ACC112 (cell line): ENCODE measurements at regions not wholly inside any gene's neighbourhood (a gene's known extent, or its start where the extent isn't known, plus 50 kb on each side); places are given as distances from the start of the nearest gene placed in this dataset.

Source experiments
- H2AFZ ChIP-seq: fragments of 200-600 bp; sonication (generic); one replicate; pipeline ENCODE4 v1.6.0; 2017; ENCODE audit warnings: antibody characterized with exemption, low read length; ENCODE audit not compliant: unreplicated experiment
- H3K27ac ChIP-seq: fragments of 200-600 bp; sonication (generic); 2 replicates; pipeline ENCODE4 v1.5.1; 2014; ENCODE audit warnings: low read depth, mild to moderate bottlenecking, antibody characterized with exemption, low read length, moderate library complexity
- H3K27me3 ChIP-seq: fragments of 200-600 bp; sonication (generic); 2 replicates; pipeline ENCODE4 v1.6.1; 2014; ENCODE audit warnings: mild to moderate bottlenecking, antibody characterized with exemption, low read length, moderate library complexity, mixed read lengths; ENCODE audit not compliant: insufficient read depth
- H3K36me3 ChIP-seq: fragments of 200-600 bp; sonication (generic); 2 replicates; pipeline ENCODE4 v1.6.1; 2016; ENCODE audit warnings: mild to moderate bottlenecking, antibody characterized with exemption, low read length, moderate library complexity, mixed read lengths; ENCODE audit not compliant: insufficient read depth
- H3K4me1 ChIP-seq: fragments of 200-600 bp; sonication (generic); one replicate; pipeline ENCODE4 v1.6.1; 2016; ENCODE audit warnings: low read length, mixed read lengths; ENCODE audit not compliant: insufficient read depth, unreplicated experiment, control insufficient read depth
- H3K4me3 ChIP-seq: fragments of 200-600 bp; sonication (generic); 2 replicates; pipeline ENCODE4 v1.5.1; 2014; ENCODE audit warnings: mild to moderate bottlenecking, low read depth, low read length
- H3K79me2 ChIP-seq: fragments of 200-600 bp; sonication (generic); one replicate; pipeline ENCODE4 v1.6.0; 2016; ENCODE audit warnings: low read length; ENCODE audit not compliant: control insufficient read depth, unreplicated experiment, insufficient read depth

- Histone ChIP-seq H3K27me3 (peaks cover 3% of the 10 kb centered on the region; the same call in 1 of the 2 replicates), H3K27ac (no peak overlapping the region), H3K36me3 (no peaks in the 10 kb centered on the region), H2AFZ (no peak overlapping the region), H3K4me3 (no peak overlapping the region), H3K4me1 (no peaks in the 10 kb centered on the region), H3K79me2 (no peaks in the 10 kb centered on the region)
Observed at GRCh38 chr2:104690255-104690984, 163.5 kb upstream of the POU3F3 start.

- Histone ChIP-seq H3K79me2 (no peaks in the 10 kb centered on the region), H3K4me3 (no peak overlapping the region), H3K27ac (no peak overlapping the region), H3K36me3 (no peaks in the 10 kb centered on the region), H3K27me3 (peaks cover 50% of the 10 kb centered on the region), H2AFZ (no peak overlapping the region), H3K4me1 (no peaks in the 10 kb centered on the region)
Observed at GRCh38 chr2:104698276-104698675, 155.6 kb upstream of the POU3F3 start.

GRCh38 chr2:104701411-104701911, 152.5 kb upstream of the POU3F3 start:
- Histone ChIP-seq H3K27me3 (peaks cover 75% of the 10 kb centered on the region), H3K36me3 (no peaks in the 10 kb centered on the region), H3K27ac (no peak overlapping the region), H3K79me2 (no peaks in the 10 kb centered on the region), H2AFZ (no peak overlapping the region), H3K4me1 (no peaks in the 10 kb centered on the region), H3K4me3 (no peak overlapping the region)

GRCh38 chr2:104702031-104702850, 151.7 kb upstream of the POU3F3 start:
- Histone ChIP-seq H3K36me3 (no peaks in the 10 kb centered on the region), H3K4me1 (no peaks in the 10 kb centered on the region), H3K4me3 (no peak overlapping the region), H3K27ac (no peak overlapping the region), H3K79me2 (no peaks in the 10 kb centered on the region), H3K27me3 (peaks cover 74% of the 10 kb centered on the region), H2AFZ (no peak overlapping the region)

GRCh38 chr2:104703669-104704068, 150.2 kb upstream of the POU3F3 start:
- no peak overlapping the region for H3K4me3 ChIP-seq
- H3K79me2 ChIP-seq, result no peaks in the 10 kb centered on the region
- H3K27me3 ChIP-seq, result peaks cover 61% of the 10 kb centered on the region
- H2AFZ ChIP-seq, result no peak overlapping the region
- H3K36me3 ChIP-seq, result no peaks in the 10 kb centered on the region
- H3K4me1 ChIP-seq, result no peaks in the 10 kb centered on the region
- H3K27ac ChIP-seq, result no peak overlapping the region

- H3K36me3 ChIP-seq, result no peaks in the 10 kb centered on the region
- no peak overlapping the region for H3K4me3 ChIP-seq
- peaks cover 55% of the 10 kb centered on the region for H3K27me3 ChIP-seq
- no peak overlapping the region for H3K27ac ChIP-seq
- no peaks in the 10 kb centered on the region for H3K4me1 ChIP-seq
- no peaks in the 10 kb centered on the region for H3K79me2 ChIP-seq
- no peak overlapping the region for H2AFZ ChIP-seq
Observed at GRCh38 chr2:104704496-104705245, 149.2 kb upstream of the POU3F3 start.

- Histone ChIP-seq H3K79me2 (no peaks in the 10 kb centered on the region), H3K4me1 (no peaks in the 10 kb centered on the region), H3K36me3 (no peaks in the 10 kb centered on the region), H2AFZ (no peak overlapping the region), H3K4me3 (no peak overlapping the region), H3K27me3 (peaks cover 37% of the 10 kb centered on the region), H3K27ac (no peak overlapping the region)
Observed at GRCh38 chr2:104707056-104707455, 146.9 kb upstream of the POU3F3 start.

- H3K36me3 ChIP-seq, result no peaks in the 10 kb centered on the region
- no peaks in the 10 kb centered on the region for H3K79me2 ChIP-seq
- H3K4me1 ChIP-seq, result no peaks in the 10 kb centered on the region
- H3K27me3 ChIP-seq, result peaks cover 23% of the 10 kb centered on the region
- H3K27ac ChIP-seq, result no peak overlapping the region
- no peak overlapping the region for H3K4me3 ChIP-seq
- H2AFZ ChIP-seq, result no peak overlapping the region
Observed at GRCh38 chr2:104708967-104709366, 144.9 kb upstream of the POU3F3 start.

GRCh38 chr2:104716061-104716460, 137.9 kb upstream of the POU3F3 start:
- no peak overlapping the region for H3K4me3 ChIP-seq
- no peak overlapping the region for H2AFZ ChIP-seq
- H3K36me3 ChIP-seq, result no peaks in the 10 kb centered on the region
- H3K27me3 ChIP-seq, result peaks cover 9% of the 10 kb centered on the region; the same call in 1 of the 2 replicates
- H3K79me2 ChIP-seq, result no peaks in the 10 kb centered on the region
- H3K27ac ChIP-seq, result no peak overlapping the region
- no peaks in the 10 kb centered on the region for H3K4me1 ChIP-seq

GRCh38 chr2:104733226-104733943, 120.5 kb upstream of the POU3F3 start:
- Histone ChIP-seq H3K27me3 (no peaks in the 10 kb centered on the region), H3K79me2 (no peaks in the 10 kb centered on the region), H3K27ac (no peak overlapping the region), H3K36me3 (0 out of 2 replicates have a peak, but pooled peaks cover 2% of the 10 kb centered on the region), H3K4me1 (peaks cover 9% of the 10 kb centered on the region), H3K4me3 (no peak overlapping the region), H2AFZ (no peak overlapping the region)
